ENCODE measurements at regions not wholly inside any gene's neighbourhood (a gene's known extent, or its start where the extent isn't known, plus 50 kb on each side); places are given as distances from the start of the nearest gene placed in this dataset.

DNA sequence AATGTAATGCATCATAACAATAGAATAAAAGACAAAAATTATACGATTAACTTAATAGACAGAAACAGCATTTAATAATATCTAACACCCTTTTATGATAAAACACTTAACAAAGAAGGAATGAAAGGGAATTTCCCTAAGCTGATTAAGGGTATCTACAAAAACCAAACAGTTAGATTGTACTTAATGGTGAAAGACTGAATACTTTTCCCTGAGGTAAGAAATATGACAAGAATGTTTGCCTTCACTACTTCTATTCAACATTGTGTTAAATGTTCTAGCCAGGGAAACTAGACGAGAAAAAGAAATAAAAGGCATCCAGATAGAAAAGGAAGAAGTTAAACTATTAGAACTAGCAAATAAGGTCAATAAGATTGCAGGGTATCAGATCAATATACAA is 276.9 kb downstream of the BAMBI start:
- FAIRE-seq, result no peak
- intact Hi-C loops (cut with micrococcal nuclease) (no loop called here), in situ Hi-C loops (cut with MboI) (no loop called here)
- Histone ChIP-seq H3K4me3 (no peak overlapping the region), H3K27ac (ENCODE audit: extremely low read depth, low read depth, low read length) (no peak overlapping the region), H3K9ac (ENCODE audit: insufficient read depth in 1 of 2, low read depth in 2 of 2, low read length in 2 of 2) (no peak overlapping the region), H2AFZ (ENCODE audit: low read depth, low read length) (no peak overlapping the region), H4K20me1 (replicated peaks; ENCODE audit: control insufficient read depth, insufficient read depth, low read length) (no peaks in the 10 kb centered on the region), H3K4me1 (replicated peaks in 1 of 2; ENCODE audit: control insufficient read depth in 2 of 2, insufficient read depth in 2 of 2, low read length in 2 of 2) (no peaks in the 10 kb centered on the region; a peak in 2 of 5 replicates), H3K36me3 (ENCODE audit: control insufficient read depth, insufficient read depth, low read length) (no peaks in the 10 kb centered on the region), H3K79me2 (ENCODE audit: control insufficient read depth, insufficient read depth, low read length) (no peaks in the 10 kb centered on the region), H3K9me1 (ENCODE audit: control insufficient read depth, insufficient read depth, low read length) (no peaks in the 10 kb centered on the region), H3K9me3 (replicated peaks; ENCODE audit: control insufficient read depth, insufficient read depth, low read depth, low read length) (no peaks in the 10 kb centered on the region), H3K27me3 (ENCODE audit: control insufficient read depth in 2 of 2, insufficient read depth in 2 of 2, low read length in 2 of 2) (no peaks in the 10 kb centered on the region), H3K4me2 (ENCODE audit: insufficient read depth, low read length) (no peak overlapping the region)
- BruUV-seq (replicated peaks), result no TSS peak
- no peak for DNase-seq (ENCODE audit: extremely low read depth in 1 of 4, low spot score in 3 of 4)
- WGBS (ENCODE audit: insufficient coverage, low coverage, missing lambda C conversion rate), result 29% methylated on average over 2 of the region's 2 CpGs
- TF ChIP-seq CREB3 (tag; conservative IDR thresholded peaks at IDR 0.05; ENCODE audit: low read depth) (no peak), CBFA2T2 (conservative IDR thresholded peaks at IDR 0.05) (no peak), SMARCE1 (IDR thresholded peaks at IDR 0.05) (no peak), HOMEZ (CRISPR knock-in tag; IDR thresholded peaks at IDR 0.05) (no peak), TEAD2 (tag; IDR thresholded peaks at IDR 0.05) (no peak)
- POLR2A ChIA-PET, result no interaction called here
- CTCF ChIA-PET (ENCODE audit: low intra/inter-chr PET ratio), result no interaction called here
- no peak for ATAC-seq
